HCT116 (cell line): ENCODE measurements at regions not wholly inside any gene's neighbourhood (a gene's known extent, or its start where the extent isn't known, plus 50 kb on each side); places are given as distances from the start of the nearest gene placed in this dataset.

Experiments
- ATAC-seq: fragments of 200-7000 bp; cut with Tn5 transposase; 2 replicates; pipeline ENCODE4 v1.9.1; 2020; ENCODE audit warnings: mild to moderate bottlenecking, moderate library complexity
- BruUV-seq: library from RNA; stranded (reverse); fragments of 400-500 nt; replicated peaks from 2 replicates; lab custom pipeline; 2021; lab: Mats Ljungman, UMichigan
- CTCF ChIA-PET: fragments of 300-600 bp; sonication (Branson Sonifier 250); formaldehyde crosslinking; loops from one replicate; lab custom pipeline; 2021; ENCODE audit warnings: antibody characterized with exemption; lab: Charles Lee
- POLR2A ChIA-PET: fragments of 300-600, 350-600 bp; sonication (Branson Sonifier 250); formaldehyde crosslinking; loops from one replicate; lab custom pipeline; 2021; ENCODE audit warnings: antibody characterized with exemption; lab: Charles Lee
- RAD21 ChIA-PET, 2 experiments: fragments of 300-600 bp; sonication (Branson Sonifier 250); formaldehyde crosslinking; loops; one replicate each; lab custom pipeline; 2023; ENCODE audit warnings: low total read pairs in 2 of 2; ENCODE audit not compliant: uncharacterized antibody in 2 of 2, unreplicated experiment in 2 of 2, low non-redundant PET in 1 of 2; lab: Charles Lee
- DNase-seq: peaks from one replicate; pipeline ENCODE4 v3.0.0-alpha.2; 2010; ENCODE audit warnings: low read depth, low spot score
- H2AFZ ChIP-seq: fragments of 200-600 bp; shearing (Covaris generic), sonication (generic); 2 replicates; pipeline ENCODE4 v1.6.1; 2017; ENCODE audit warnings: low read depth, mixed run types, mixed read lengths, antibody characterized with exemption, low read length; ENCODE audit not compliant: poor library complexity, severe bottlenecking
- H3K27ac ChIP-seq: 2 replicates; pipeline ENCODE4 v1.5.1; 2012; ENCODE audit warnings: low read depth, low read length
- H3K27me3 ChIP-seq: fragments of 200-600 bp; sonication (generic); 2 replicates; pipeline ENCODE4 v1.6.1; 2016; ENCODE audit warnings: mixed run types, low read length, mixed read lengths; ENCODE audit not compliant: insufficient read depth
- H3K36me3 ChIP-seq, 2 experiments: fragments of 200-500 bp in 1 of 2; fragments of 200-600 bp in 1 of 2; sonication (Bioruptor generic) in 1 of 2; sonication (generic) in 1 of 2; 2 replicates each; pipeline versions ENCODE4 v1.5.1 to v1.6.1; 2014 to 2016; ENCODE audit warnings: low read length in 2 of 2, inconsistent platforms in 1 of 2, mixed read lengths in 1 of 2, mixed run types in 1 of 2; ENCODE audit not compliant: insufficient read depth in 2 of 2, control insufficient read depth in 1 of 2
- H3K4me1 ChIP-seq, 2 experiments: fragments of 200-600 bp in 1 of 2; sonication (generic) in 1 of 2; 2 replicates each; pipeline versions ENCODE4 v1.5.1 to v1.6.1; 2012 to 2017; ENCODE audit warnings: low read length in 2 of 2, inconsistent platforms in 1 of 2, mild to moderate bottlenecking in 1 of 2, mixed read lengths in 1 of 2, mixed run types in 1 of 2, moderate library complexity in 1 of 2; ENCODE audit not compliant: insufficient read depth in 2 of 2, control insufficient read depth in 1 of 2
- H3K4me2 ChIP-seq: fragments of 200-600 bp; sonication (generic); 2 replicates; pipeline ENCODE4 v1.6.1; 2017; ENCODE audit warnings: mixed run types, low read length, mixed read lengths
- H3K4me3 ChIP-seq, 2 experiments: fragments of 200-600 bp in 1 of 2; sonication (generic) in 1 of 2; replicated peaks in 1 of 2; 2 replicates each; pipeline ENCODE4 v1.5.1; 2011 to 2016; ENCODE audit warnings: low read length in 2 of 2, control low read depth in 1 of 2, low read depth in 1 of 2, mild to moderate bottlenecking in 1 of 2, mixed read lengths in 1 of 2, mixed run types in 1 of 2
- H3K79me2 ChIP-seq: fragments of 200-600 bp; sonication (generic); 2 replicates; pipeline ENCODE4 v1.6.1; 2017; ENCODE audit warnings: mild to moderate bottlenecking, mixed run types, low read length, moderate library complexity, mixed read lengths; ENCODE audit not compliant: insufficient read depth
- H3K9ac ChIP-seq: fragments of 200-600 bp; sonication (generic); 2 replicates; pipeline ENCODE4 v1.6.1; 2016; ENCODE audit warnings: low read length, mixed read lengths
- H3K9me2 ChIP-seq: fragments of 200-600 bp; sonication (generic), shearing (Covaris generic); 2 replicates; pipeline ENCODE4 v1.6.1; 2017; ENCODE audit warnings: mixed run types, mild to moderate bottlenecking, moderate library complexity; ENCODE audit not compliant: insufficient read depth
- H3K9me3 ChIP-seq, 2 experiments: fragments of 200-500 bp in 1 of 2; fragments of 200-600 bp in 1 of 2; sonication (Bioruptor generic) in 1 of 2; sonication (generic) in 1 of 2; 2 replicates each; pipeline ENCODE4 v1.6.1; 2014 to 2017; ENCODE audit warnings: low read length in 2 of 2, mixed read lengths in 2 of 2, inconsistent platforms in 1 of 2, low read depth in 1 of 2, mild to moderate bottlenecking in 1 of 2, mixed run types in 1 of 2, moderate library complexity in 1 of 2; ENCODE audit not compliant: control insufficient read depth in 1 of 2, insufficient read depth in 1 of 2
- H4K20me1 ChIP-seq: fragments of 200-600 bp; sonication (generic), shearing (Covaris generic); 2 replicates; pipeline ENCODE4 v1.6.1; 2017; ENCODE audit warnings: mixed run types, mild to moderate bottlenecking, moderate library complexity; ENCODE audit not compliant: insufficient read depth
- CEBPB ChIP-seq: IDR thresholded peaks from 2 replicates; pipeline ENCODE4 v1.6.1; 2012; ENCODE audit warnings: low read depth
- EZH2 ChIP-seq: fragments of 200-600 bp; sonication (generic); IDR thresholded peaks from 2 replicates; pipeline ENCODE4 v1.6.1; 2017; ENCODE audit warnings: antibody characterized with exemption, mixed run types
- EZH2phosphoT487 ChIP-seq: fragments of 200-600 bp; IDR thresholded peaks from 2 replicates; pipeline ENCODE4 v1.6.1; 2018; ENCODE audit warnings: antibody characterized with exemption, borderline replicate concordance
- FOSL1 ChIP-seq: IDR thresholded peaks from 2 replicates; pipeline ENCODE4 v1.6.1; 2012; ENCODE audit warnings: low read depth
- JUND ChIP-seq: IDR thresholded peaks from 2 replicates; pipeline ENCODE4 v1.6.1; 2012
- POLR2A ChIP-seq: IDR thresholded peaks from 2 replicates; pipeline ENCODE4 v1.7.0; 2011; ENCODE audit warnings: borderline replicate concordance; ENCODE audit not compliant: insufficient read depth, insufficient read length; ENCODE audit errors: extremely low read depth
- SIN3A ChIP-seq: IDR thresholded peaks from 2 replicates; pipeline ENCODE4 v1.6.1; 2012; ENCODE audit warnings: low read depth
- SRF ChIP-seq: IDR thresholded peaks from 2 replicates; pipeline ENCODE4 v1.6.1; 2012; ENCODE audit warnings: low read depth
- TCF7L2 ChIP-seq: IDR thresholded peaks from 2 replicates; pipeline ENCODE4 v1.7.0; 2011; ENCODE audit warnings: borderline replicate concordance, inconsistent platforms; ENCODE audit not compliant: insufficient read depth, insufficient read length; ENCODE audit errors: extremely low read depth
- YY1 ChIP-seq: IDR thresholded peaks from 2 replicates; pipeline ENCODE4 v1.6.1; 2011; ENCODE audit warnings: low read length, low read depth, moderate library complexity, mild to moderate bottlenecking; ENCODE audit not compliant: insufficient replicate concordance; ENCODE audit errors: extremely low read depth
- ZFX ChIP-seq: fragments of 450-650 bp; IDR thresholded peaks from 2 replicates; pipeline ENCODE4 v1.6.1; 2017
- intact Hi-C: fragments of 100-400 bp; cut with micrococcal nuclease; formaldehyde crosslinking; loops from 2 replicates; pipeline ENCODE4 v1.10.0; 2022
- TF ChIP-seq, protein P1 (sequence below): IDR thresholded peaks from 2 replicates; pipeline ENCODE4 v1.6.1; 2011; ENCODE audit warnings: mild to moderate bottlenecking, low read length, moderate library complexity; ENCODE audit not compliant: insufficient replicate concordance; ENCODE audit errors: extremely low read depth
- TF ChIP-seq, protein P2 (sequence below), 3 experiments: fragments of 200-600 bp in 1 of 3; sonication (generic) in 1 of 3; IDR thresholded peaks in 2 of 3; conservative IDR thresholded peaks in 1 of 3; 2 replicates each; pipeline ENCODE4 v1.5.1; 2012 to 2017; ENCODE audit warnings: low read depth in 2 of 3, low read length in 2 of 3, antibody characterized with exemption in 1 of 3, borderline replicate concordance in 1 of 3, control low read depth in 1 of 3, mild to moderate bottlenecking in 1 of 3, mixed read lengths in 1 of 3, mixed run types in 1 of 3, moderate library complexity in 1 of 3; ENCODE audit not compliant: insufficient read depth in 1 of 3
- TF ChIP-seq, protein P3 (sequence below): IDR thresholded peaks from 2 replicates; pipeline ENCODE4 v1.6.1; 2012; ENCODE audit warnings: low read depth
- TF ChIP-seq, protein P4 (sequence below): IDR thresholded peaks from 2 replicates; pipeline ENCODE4 v1.6.1; 2012

DNA sequence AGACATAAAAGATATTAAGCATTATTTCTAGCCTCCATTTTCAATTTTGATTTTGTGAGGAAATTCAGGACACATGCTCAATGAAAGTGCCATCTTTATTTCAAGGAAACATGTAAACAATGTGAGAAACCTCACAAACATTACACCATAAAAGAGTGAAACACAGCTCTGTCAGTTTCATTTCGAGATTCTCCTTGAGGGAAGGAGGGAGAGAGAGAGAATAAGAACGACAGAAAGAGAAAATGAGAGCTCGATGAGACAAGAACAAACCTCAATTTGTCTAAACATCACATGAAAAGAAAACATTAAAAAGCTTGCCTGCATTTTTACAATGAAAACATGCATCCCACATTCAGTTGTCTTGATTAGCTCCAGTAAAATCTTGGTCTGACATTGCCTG is 553.5 kb upstream of the MEF2C start:
- Histone ChIP-seq H3K79me2 (no peaks in the 10 kb centered on the region), H3K9me2 (no peaks in the 10 kb centered on the region), H4K20me1 (no peaks in the 10 kb centered on the region), H2AFZ (peak overlapping the region; percentile 7), H3K36me3 (no peaks in the 10 kb centered on the region), H3K4me2 (no peak overlapping the region), H3K27me3 (no peaks in the 10 kb centered on the region), H3K9me3 (no peaks in the 10 kb centered on the region), H3K27ac (no peak overlapping the region), H3K4me1 (no peaks in the 10 kb centered on the region), H3K4me3 (no peak overlapping the region), H3K9ac (no peak overlapping the region)
- intact Hi-C loops = no loop called here
- ChIA-PET CTCF (no interaction called here), POLR2A (no interaction called here), RAD21 (no interaction called here)
- ATAC-seq (no peak), DNase-seq (no peak)
- TF ChIP-seq SRF (no peak), YY1 (no peak), TCF7L2 (no peak), JUND (no peak), ZFX (no peak), POLR2A (no peak), EZH2 (no peak), FOSL1 (no peak), SIN3A (no peak), CEBPB (no peak), EZH2phosphoT487 (no peak)
- TF ChIP-seq, protein P1, sequence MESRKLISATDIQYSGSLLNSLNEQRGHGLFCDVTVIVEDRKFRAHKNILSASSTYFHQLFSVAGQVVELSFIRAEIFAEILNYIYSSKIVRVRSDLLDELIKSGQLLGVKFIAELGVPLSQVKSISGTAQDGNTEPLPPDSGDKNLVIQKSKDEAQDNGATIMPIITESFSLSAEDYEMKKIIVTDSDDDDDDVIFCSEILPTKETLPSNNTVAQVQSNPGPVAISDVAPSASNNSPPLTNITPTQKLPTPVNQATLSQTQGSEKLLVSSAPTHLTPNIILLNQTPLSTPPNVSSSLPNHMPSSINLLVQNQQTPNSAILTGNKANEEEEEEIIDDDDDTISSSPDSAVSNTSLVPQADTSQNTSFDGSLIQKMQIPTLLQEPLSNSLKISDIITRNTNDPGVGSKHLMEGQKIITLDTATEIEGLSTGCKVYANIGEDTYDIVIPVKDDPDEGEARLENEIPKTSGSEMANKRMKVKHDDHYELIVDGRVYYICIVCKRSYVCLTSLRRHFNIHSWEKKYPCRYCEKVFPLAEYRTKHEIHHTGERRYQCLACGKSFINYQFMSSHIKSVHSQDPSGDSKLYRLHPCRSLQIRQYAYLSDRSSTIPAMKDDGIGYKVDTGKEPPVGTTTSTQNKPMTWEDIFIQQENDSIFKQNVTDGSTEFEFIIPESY = no peak
- TF ChIP-seq, protein P2, sequence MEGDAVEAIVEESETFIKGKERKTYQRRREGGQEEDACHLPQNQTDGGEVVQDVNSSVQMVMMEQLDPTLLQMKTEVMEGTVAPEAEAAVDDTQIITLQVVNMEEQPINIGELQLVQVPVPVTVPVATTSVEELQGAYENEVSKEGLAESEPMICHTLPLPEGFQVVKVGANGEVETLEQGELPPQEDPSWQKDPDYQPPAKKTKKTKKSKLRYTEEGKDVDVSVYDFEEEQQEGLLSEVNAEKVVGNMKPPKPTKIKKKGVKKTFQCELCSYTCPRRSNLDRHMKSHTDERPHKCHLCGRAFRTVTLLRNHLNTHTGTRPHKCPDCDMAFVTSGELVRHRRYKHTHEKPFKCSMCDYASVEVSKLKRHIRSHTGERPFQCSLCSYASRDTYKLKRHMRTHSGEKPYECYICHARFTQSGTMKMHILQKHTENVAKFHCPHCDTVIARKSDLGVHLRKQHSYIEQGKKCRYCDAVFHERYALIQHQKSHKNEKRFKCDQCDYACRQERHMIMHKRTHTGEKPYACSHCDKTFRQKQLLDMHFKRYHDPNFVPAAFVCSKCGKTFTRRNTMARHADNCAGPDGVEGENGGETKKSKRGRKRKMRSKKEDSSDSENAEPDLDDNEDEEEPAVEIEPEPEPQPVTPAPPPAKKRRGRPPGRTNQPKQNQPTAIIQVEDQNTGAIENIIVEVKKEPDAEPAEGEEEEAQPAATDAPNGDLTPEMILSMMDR (IDR thresholded peaks at IDR 0.05 in 2 of 3, conservative IDR thresholded peaks at IDR 0.05 in 1 of 3; ENCODE audit: borderline replicate concordance in 1 of 3, insufficient read depth in 1 of 3, low read depth in 2 of 3, low read length in 2 of 3) = no peak
- TF ChIP-seq, protein P3, sequence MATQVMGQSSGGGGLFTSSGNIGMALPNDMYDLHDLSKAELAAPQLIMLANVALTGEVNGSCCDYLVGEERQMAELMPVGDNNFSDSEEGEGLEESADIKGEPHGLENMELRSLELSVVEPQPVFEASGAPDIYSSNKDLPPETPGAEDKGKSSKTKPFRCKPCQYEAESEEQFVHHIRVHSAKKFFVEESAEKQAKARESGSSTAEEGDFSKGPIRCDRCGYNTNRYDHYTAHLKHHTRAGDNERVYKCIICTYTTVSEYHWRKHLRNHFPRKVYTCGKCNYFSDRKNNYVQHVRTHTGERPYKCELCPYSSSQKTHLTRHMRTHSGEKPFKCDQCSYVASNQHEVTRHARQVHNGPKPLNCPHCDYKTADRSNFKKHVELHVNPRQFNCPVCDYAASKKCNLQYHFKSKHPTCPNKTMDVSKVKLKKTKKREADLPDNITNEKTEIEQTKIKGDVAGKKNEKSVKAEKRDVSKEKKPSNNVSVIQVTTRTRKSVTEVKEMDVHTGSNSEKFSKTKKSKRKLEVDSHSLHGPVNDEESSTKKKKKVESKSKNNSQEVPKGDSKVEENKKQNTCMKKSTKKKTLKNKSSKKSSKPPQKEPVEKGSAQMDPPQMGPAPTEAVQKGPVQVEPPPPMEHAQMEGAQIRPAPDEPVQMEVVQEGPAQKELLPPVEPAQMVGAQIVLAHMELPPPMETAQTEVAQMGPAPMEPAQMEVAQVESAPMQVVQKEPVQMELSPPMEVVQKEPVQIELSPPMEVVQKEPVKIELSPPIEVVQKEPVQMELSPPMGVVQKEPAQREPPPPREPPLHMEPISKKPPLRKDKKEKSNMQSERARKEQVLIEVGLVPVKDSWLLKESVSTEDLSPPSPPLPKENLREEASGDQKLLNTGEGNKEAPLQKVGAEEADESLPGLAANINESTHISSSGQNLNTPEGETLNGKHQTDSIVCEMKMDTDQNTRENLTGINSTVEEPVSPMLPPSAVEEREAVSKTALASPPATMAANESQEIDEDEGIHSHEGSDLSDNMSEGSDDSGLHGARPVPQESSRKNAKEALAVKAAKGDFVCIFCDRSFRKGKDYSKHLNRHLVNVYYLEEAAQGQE = no peak
- TF ChIP-seq, protein P4, sequence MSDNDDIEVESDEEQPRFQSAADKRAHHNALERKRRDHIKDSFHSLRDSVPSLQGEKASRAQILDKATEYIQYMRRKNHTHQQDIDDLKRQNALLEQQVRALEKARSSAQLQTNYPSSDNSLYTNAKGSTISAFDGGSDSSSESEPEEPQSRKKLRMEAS = no peak
- BruUV-seq = no TSS peak
